Smooth muscle cell (in vitro differentiated cells): ENCODE measurements at regions not wholly inside any gene's neighbourhood (a gene's known extent, or its start where the extent isn't known, plus 50 kb on each side); places are given as distances from the start of the nearest gene placed in this dataset.

Source experiments
- DNase-seq: peaks from one replicate; lab custom pipeline; 2025; ENCODE audit not compliant: unreplicated experiment; lab: John Stamatoyannopoulos, UW
- H2AFZ ChIP-seq: fragments of 200-600 bp; sonication (generic); 2 replicates; pipeline ENCODE4 v1.6.0; 2016; ENCODE audit warnings: antibody characterized with exemption, low read depth, mild to moderate bottlenecking
- H3F3A ChIP-seq: fragments of 200-600 bp; sonication (generic); 2 replicates; pipeline ENCODE4 v1.6.0; 2017; ENCODE audit warnings: antibody characterized with exemption, low read depth
- H3K27ac ChIP-seq: fragments of 200-600 bp; sonication (generic); 2 replicates; pipeline ENCODE4 v1.5.1; 2016; ENCODE audit warnings: low read depth, mild to moderate bottlenecking
- H3K27me3 ChIP-seq: fragments of 200-600 bp; sonication (generic); 2 replicates; pipeline ENCODE4 v1.6.1; 2016; ENCODE audit warnings: low read depth, mild to moderate bottlenecking
- H3K36me3 ChIP-seq: fragments of 200-600 bp; sonication (generic); 2 replicates; pipeline ENCODE4 v1.5.1; 2016; ENCODE audit warnings: low read depth
- H3K4me1 ChIP-seq: fragments of 200-600 bp; sonication (generic); 2 replicates; pipeline ENCODE4 v1.5.1; 2016; ENCODE audit warnings: low read depth
- H3K4me2 ChIP-seq: fragments of 200-600 bp; sonication (generic); 2 replicates; pipeline ENCODE4 v1.6.0; 2016; ENCODE audit warnings: mild to moderate bottlenecking
- H3K4me3 ChIP-seq: fragments of 200-600 bp; sonication (generic); 2 replicates; pipeline ENCODE4 v1.5.1; 2016; ENCODE audit warnings: mild to moderate bottlenecking
- H3K79me2 ChIP-seq: fragments of 200-600 bp; sonication (generic); 2 replicates; pipeline ENCODE4 v1.6.0; 2016; ENCODE audit warnings: low read depth, mild to moderate bottlenecking
- H3K9ac ChIP-seq: fragments of 200-600 bp; sonication (generic); 2 replicates; pipeline ENCODE4 v1.6.0; 2016; ENCODE audit warnings: low read depth
- H3K9me3 ChIP-seq: fragments of 200-600 bp; sonication (generic); replicated peaks from 2 replicates; pipeline ENCODE4 v1.5.1; 2016; ENCODE audit warnings: low read depth
- H4K20me1 ChIP-seq: fragments of 200-600 bp; sonication (generic); 2 replicates; pipeline ENCODE4 v1.6.0; 2016; ENCODE audit warnings: low read depth
- CTCF ChIP-seq: fragments of 200-600 bp; sonication (generic); IDR thresholded peaks from 2 replicates; pipeline ENCODE4 v1.5.1; 2017; ENCODE audit warnings: borderline replicate concordance, mild to moderate bottlenecking, antibody characterized with exemption; ENCODE audit not compliant: insufficient read depth, poor library complexity, severe bottlenecking
- WGBS: methylation state at CpG from one replicate; pipeline ENCODE4 v1.1.7; 2016; ENCODE audit warnings: low lambda C conversion rate; 5-methylcytosine and 5-hydroxymethylcytosine counted together

DNA sequence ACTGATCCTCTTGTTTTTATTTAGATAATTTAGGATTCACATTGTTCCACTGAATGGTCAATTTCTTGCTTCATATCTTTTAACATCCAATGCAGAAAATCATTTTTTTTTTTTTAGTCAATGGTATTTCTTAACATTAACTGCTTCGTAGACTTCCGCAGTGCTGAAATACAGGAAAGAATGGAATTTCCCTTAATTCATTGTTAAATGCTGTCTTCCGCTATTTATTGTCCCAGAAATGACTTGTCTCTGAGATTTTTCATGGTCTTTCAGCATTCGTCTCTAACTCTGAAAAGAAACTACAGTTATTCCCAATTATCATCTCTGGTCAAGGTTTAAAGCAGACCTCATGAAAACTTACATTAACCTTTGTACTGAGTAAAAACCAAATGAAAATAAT, 1029.1 kb upstream of the MANEA start:
- H2AFZ ChIP-seq: no peak overlapping the region
- no peaks in the 10 kb centered on the region for H3F3A ChIP-seq
- no peaks in the 10 kb centered on the region for H4K20me1 ChIP-seq
- no peak overlapping the region for H3K4me3 ChIP-seq
- no peak for TF ChIP-seq CTCF
- H3K4me1 ChIP-seq: no peaks in the 10 kb centered on the region
- no peak for DNase-seq
- H3K9ac ChIP-seq: no peak overlapping the region
- H3K36me3 ChIP-seq: no peaks in the 10 kb centered on the region
- no peaks in the 10 kb centered on the region for H3K9me3 ChIP-seq
- 90% methylated on average over 4 of the region's 4 CpGs for WGBS
- H3K4me2 ChIP-seq: no peak overlapping the region
- no peaks in the 10 kb centered on the region for H3K79me2 ChIP-seq
- H3K27ac ChIP-seq: no peak overlapping the region
- H3K27me3 ChIP-seq: no peaks in the 10 kb centered on the region

DNA sequence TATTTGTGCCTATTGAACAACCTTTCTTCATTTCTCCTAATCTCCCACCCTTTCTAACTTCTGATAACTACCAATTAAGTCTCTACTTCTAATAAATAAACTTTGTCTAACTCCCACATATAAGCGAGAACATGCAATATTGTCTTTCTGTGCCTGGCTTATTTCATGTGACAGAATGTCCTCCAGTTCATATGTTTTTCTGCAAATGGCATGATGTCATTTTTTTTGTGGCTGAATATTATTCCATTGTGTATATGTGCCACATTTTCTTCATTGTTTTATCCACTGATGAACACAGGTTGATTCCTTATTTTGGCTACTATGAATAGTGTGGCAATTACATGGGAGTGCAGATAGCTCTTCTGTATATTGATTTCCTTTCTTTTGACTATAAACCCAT, 1041.5 kb upstream of the MANEA start:
- Histone ChIP-seq H3K27me3 (no peaks in the 10 kb centered on the region), H3K79me2 (no peaks in the 10 kb centered on the region), H3K4me1 (no peaks in the 10 kb centered on the region), H3K9me3 (no peaks in the 10 kb centered on the region), H3K4me2 (no peak overlapping the region), H4K20me1 (no peaks in the 10 kb centered on the region), H3K36me3 (no peaks in the 10 kb centered on the region), H3K4me3 (no peak overlapping the region), H3K27ac (no peak overlapping the region), H3F3A (no peaks in the 10 kb centered on the region), H2AFZ (no peak overlapping the region), H3K9ac (no peak overlapping the region)
- no peak for TF ChIP-seq CTCF
- WGBS: 92% methylated on average over 1 of the region's 1 CpG
- DNase-seq: no peak

DNA sequence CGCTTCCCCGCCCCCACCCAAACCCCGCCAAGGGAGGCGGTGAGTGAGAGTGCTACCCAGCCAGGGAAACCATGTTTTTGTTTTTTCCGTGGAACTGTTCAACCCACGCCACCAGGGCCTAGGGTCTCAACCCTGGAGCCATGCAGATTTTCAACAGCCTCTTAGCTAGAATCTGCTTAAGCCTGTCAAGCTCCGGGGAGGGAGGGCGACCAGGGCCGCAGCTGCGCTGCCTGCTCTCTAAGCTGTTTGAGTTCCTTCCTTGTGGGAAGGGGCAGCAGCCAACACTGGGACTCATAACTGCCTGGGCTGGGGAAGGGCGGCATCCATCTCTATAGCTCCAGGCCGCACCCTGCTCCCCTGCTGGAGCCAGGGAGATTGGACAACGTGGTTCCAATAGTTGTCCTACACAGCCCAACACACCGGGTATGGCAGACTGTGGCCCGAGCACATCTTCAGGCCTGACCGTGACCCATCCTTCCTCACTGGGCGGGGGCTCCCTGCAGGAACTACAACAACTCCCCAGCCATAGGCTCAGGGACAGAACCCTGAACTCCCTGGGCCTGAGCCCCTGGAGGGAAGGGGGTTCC, 1065.7 kb upstream of the MANEA start:
- Histone ChIP-seq H3K79me2 (no peaks in the 10 kb centered on the region), H3K27me3 (no peaks in the 10 kb centered on the region), H3K27ac (no peak overlapping the region), H3K4me3 (no peak overlapping the region), H2AFZ (no peak overlapping the region), H3F3A (no peaks in the 10 kb centered on the region), H3K36me3 (no peaks in the 10 kb centered on the region), H4K20me1 (no peaks in the 10 kb centered on the region), H3K9ac (no peak overlapping the region), H3K4me1 (no peaks in the 10 kb centered on the region), H3K4me2 (no peak overlapping the region), H3K9me3 (no peaks in the 10 kb centered on the region)
- TF ChIP-seq CTCF: no peak
- no peak for DNase-seq
- 98% methylated on average over 17 of the region's 17 CpGs for WGBS

DNA sequence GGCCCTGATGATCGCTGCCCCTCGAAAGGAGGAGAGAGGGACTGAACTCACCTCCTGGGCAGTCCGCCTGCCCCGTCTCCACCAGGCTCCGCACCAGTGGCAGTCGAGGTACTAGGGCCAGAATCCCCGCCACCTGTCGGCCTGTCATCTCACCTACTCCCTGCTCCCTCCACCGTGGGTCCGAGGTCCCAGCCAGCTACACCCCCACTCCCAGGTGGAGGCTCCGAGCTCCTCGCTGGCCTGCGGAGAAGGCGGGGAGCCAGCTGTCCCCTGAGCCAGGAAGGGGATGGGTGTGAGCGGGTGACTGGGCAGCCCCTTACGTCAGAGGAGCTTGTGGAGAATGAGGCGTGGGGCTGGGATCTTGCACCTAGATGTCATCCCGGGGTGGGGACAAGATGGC, 1066.5 kb upstream of the MANEA start:
- Histone ChIP-seq H3F3A (no peaks in the 10 kb centered on the region), H3K4me1 (no peaks in the 10 kb centered on the region), H2AFZ (no peak overlapping the region), H3K4me3 (no peak overlapping the region), H3K36me3 (no peaks in the 10 kb centered on the region), H3K4me2 (no peak overlapping the region), H3K27me3 (no peaks in the 10 kb centered on the region), H3K9ac (no peak overlapping the region), H3K27ac (no peak overlapping the region), H4K20me1 (no peaks in the 10 kb centered on the region), H3K9me3 (no peaks in the 10 kb centered on the region), H3K79me2 (no peaks in the 10 kb centered on the region)
- DNase-seq: no peak
- WGBS: 95% methylated on average over 18 of the region's 18 CpGs
- TF ChIP-seq CTCF: no peak
